GM19239 (cell line): ENCODE measurements at regions not wholly inside any gene's neighbourhood (a gene's known extent, or its start where the extent isn't known, plus 50 kb on each side); places are given as distances from the start of the nearest gene placed in this dataset.
"Not testable (repeated sequence)": the region's sequence is repeated elsewhere in the genome, so short reads cannot be mapped to it uniquely, and the experiment has no call there.

Experiments
- DNase-seq: peaks from one replicate; pipeline ENCODE4 v3.0.0; 2011; ENCODE audit warnings: low spot score; ENCODE audit not compliant: insufficient read length
- FAIRE-seq: peaks from 2 replicates; lab custom pipeline; 2011; peaks lifted over from hg19 to GRCh38; lab: Jason Lieb, UNC

DNA sequence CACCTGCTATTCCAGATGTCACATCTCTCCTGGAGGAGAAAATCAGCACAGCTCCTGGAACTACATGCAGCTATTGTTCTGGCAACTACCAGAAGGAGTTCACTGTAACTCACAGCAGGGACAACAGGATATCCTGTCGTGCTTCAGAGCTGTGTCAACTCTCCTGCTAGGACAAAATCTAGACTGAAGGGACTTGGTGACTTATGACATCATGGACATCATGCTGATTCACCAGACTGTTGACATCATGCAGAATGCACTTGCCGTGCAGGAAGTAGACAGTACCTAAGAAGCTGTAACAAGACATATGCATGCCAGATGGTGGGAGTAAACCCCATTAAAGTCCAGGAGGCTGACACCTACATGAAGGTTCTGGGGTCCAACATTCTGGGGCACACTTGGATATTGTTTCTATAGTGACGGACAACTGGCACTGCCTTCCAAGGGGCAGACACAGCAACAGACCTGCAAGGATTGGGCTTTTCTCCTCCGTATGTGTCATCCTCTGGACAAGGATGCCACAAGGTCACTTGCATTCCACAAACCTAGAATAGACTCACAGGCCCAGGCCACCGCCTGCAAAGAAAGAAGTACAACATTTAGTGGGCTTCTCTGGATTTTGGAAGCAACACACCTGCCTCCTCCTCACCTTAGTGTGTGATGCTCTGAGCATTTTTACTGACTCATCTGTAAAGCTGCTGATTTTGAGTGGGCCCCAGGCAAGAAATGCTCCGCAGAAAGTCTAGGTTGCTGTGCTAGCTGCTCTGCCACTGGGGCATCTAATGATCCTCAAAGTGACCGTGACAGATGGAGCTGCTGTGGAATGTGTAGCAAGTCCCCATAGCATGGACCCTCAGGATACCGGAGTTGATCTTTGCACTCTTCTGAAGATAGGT lies 249.2 kb downstream of the MATN1 start:
- DNase-seq, result no peak
- no peak for FAIRE-seq

DNA sequence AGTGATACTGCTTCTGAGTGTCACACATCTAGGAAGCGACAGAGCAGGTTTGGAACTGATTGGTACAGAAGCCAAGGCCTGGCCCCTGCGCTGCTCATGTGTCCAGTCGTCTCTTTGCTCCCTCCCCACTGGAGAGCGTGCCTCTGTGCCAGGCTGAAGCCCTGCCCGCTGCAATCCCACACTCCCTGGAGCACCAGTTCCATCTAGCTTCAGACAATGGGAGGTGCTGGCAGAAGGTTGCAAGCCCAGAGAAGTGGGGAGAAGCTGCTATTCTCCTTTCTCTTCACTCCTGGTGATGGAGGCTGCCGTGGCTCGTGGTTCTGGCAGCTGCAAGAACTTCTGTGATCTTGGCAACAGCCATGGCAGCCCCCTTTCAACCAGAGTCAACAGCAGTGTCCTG lies 250.9 kb downstream of the MATN1 start:
- no peak for DNase-seq
- FAIRE-seq, result no peak

DNA sequence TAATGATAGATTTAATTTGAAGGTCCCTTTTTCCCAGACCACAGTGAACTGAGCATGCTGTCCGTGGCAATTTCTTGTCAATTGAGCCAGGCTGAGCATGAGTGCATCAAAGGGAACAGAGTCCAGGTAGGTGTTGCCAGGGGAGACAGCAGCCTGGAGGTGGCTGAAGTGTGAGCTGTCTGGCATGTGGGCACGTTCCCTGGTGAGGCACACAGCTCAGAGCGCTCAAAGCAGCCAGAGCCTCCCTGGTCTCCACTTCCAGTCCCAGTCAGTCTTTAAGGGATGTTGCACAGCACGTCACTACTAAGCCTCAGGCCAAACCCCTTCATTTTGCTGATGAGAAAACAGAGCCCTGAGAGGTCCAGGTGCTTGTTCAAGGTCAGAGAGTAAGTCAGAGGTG lies 251.4 kb downstream of the MATN1 start:
- FAIRE-seq (no peak), DNase-seq (no peak)

- DNase-seq, result no peak
- FAIRE-seq, result no peak
Observed at GRCh38 chr1:30471307-30471706, 252.1 kb downstream of the MATN1 start.

DNA sequence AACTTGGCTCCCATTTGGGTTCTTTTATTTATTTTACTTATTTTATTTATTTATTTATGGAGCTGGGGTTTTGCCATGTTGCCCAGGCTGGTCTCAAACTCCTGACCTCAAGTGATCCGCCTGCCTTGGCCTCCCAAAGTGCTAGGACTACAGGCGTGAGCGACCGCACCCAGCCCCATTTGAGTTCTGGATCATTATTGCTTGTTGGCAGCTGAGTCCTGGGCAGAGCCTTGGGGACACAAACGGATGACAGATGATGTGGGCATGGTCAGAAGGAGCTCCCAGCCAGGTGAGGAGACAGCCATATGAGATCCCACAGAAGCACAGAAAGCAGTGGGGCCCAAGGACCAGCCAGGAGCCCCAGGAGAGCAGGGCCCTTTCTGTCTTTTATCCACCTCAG lies 254.0 kb downstream of the MATN1 start:
- no peak for FAIRE-seq

GRCh38 chr1:30467101-30467500 lies 256.3 kb downstream of the MATN1 start:
- FAIRE-seq (no peak), DNase-seq (no peak)

More for the DNA sequence above, 254.0 kb downstream of the MATN1 start:
- DNase-seq, result no peak

DNA sequence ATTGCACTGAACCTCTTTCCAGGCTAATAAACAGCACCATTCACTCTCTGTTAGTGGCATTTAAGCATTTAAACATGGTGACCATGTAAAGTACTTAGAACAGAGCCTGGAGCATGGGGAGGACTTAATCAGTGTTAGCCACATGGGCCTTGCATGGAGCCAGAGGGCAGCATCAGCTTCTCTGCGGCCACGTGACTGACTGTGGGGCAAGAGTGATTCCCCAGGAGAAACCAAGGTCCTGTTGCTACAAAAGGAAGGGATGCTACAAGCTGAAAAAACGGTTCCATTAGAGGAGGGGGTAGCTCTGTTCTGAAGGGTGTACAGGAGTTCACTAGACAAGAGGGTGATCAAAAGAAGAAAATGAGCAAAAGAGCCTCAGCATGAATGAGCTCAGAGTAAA lies 256.8 kb downstream of the MATN1 start:
- FAIRE-seq (no peak), DNase-seq (no peak)

- DNase-seq, result no peak
- no peak for FAIRE-seq
Observed at GRCh38 chr1:30466026-30466425, 257.4 kb downstream of the MATN1 start.

DNA sequence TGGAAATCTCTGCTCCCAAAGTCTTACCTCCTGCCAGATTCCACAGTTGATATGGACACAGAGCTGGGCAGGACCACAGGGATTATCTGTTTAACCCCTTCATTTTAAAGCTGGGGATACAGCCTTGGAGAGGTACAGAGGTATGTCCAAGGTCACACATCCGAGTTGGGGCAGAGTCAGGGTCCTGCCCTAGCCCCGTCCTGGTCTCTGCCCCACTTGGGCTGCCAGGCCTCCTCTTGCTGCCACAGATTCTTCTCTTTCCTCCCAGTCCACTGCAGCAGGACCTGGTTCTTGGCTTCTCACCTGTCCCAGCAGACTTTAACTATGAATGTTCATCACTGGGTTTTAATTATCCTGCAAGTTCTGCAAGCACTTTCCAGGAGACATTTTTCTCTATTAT lies 258.3 kb downstream of the MATN1 start:
- FAIRE-seq, result no peak

GRCh38 chr1:30464187-30464617 lies 259.2 kb downstream of the MATN1 start:
- FAIRE-seq (no peak), DNase-seq (no peak)

More for the DNA sequence above, 258.3 kb downstream of the MATN1 start:
- DNase-seq, result no peak

DNA sequence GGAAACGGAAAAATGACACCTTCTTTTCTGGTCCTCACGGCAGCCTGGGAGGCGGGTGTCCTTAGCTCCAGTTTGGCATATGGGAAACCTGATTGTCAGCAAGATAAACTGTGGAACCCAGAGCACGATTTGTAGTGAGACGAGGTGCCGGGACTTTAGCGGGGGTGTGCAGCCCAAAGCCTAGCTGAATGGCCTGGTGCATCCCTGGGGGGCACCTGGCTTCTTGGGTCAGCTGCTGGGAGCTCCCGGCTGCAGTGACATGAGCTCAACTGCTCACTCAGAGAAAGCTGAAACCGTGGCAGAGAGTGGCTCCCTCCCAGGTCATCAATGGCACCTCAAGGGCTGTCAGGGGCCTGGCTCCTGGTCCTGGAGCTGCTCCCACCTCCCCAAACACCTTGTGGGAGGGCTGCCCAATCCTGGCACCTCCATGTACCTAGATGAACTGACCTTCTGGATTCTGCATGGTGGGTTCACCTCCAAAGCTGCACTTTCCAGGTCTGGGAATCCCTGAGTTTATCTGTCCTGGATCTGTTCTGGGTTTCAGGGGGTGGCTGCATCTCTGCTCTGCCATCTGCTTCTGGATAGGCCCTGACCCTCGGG lies 260.5 kb downstream of the MATN1 start:
- FAIRE-seq (no peak), DNase-seq (no peak)

GRCh38 chr1:30462166-30462565 lies 261.2 kb downstream of the MATN1 start:
- no peak for FAIRE-seq

GRCh38 chr1:30461640-30462039 lies 261.7 kb downstream of the MATN1 start:
- FAIRE-seq, result no peak
- DNase-seq, result no peak

More at GRCh38 chr1:30462166-30462565, 261.2 kb downstream of the MATN1 start:
- DNase-seq, result no peak

GRCh38 chr1:30460661-30461060 lies 262.7 kb downstream of the MATN1 start:
- FAIRE-seq, result no peak
- DNase-seq, result no peak

GRCh38 chr1:30458730-30459485 lies 264.5 kb downstream of the MATN1 start:
- FAIRE-seq, DNase-seq: not testable (repeated sequence)

DNA sequence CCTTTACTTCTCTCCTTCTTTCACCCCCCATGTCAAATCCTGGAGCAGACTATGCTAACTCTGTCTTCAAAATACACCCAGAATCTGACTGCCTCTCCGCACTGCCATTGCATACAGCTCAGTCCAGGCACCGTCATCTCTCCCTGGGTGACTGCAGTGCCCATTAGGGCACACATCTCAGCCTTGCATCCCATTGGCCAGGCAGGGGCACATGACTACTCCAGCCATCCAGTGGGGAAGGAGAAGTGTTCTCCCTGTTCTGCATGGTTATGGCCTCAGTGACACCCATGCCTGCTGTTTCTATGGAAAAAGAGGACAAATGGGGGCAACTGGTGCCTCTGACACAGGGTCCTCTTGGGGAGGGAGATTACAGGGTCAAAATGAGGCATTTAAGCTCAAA lies 270.5 kb downstream of the MATN1 start:
- DNase-seq, result no peak
- no peak for FAIRE-seq

GRCh38 chr1:30452170-30452569 lies 271.2 kb downstream of the MATN1 start:
- no peak for FAIRE-seq
- no peak for DNase-seq

DNA sequence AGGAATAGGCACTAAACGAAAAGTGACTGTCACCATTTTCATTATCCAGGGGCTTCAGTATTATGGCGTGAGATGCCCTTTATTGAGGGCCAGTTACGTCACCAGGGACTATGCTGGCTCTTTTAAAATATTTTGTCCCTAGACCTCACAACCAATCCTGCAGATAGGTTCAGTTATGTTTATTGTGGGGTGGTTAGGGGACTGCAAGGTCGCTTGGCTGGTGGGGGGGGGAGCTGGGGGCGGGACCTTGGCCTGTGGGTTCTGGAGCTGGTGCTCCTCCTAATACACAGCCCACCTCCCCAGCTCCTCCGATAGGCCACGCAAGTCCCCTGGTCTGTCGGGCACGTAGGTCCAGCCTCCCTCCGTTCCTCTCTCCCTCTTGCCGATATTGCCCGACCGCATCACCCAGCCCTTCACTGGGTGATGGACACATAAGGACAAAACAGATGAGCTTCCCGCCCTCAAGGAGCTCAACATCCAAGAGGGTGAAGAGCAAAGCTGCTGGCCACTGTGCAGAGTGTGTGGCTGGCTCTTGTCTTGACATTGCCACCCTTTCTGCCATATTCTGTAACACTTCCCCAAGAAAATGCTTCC lies 271.8 kb downstream of the MATN1 start:
- no peak for FAIRE-seq

GRCh38 chr1:30450818-30451233 lies 272.6 kb downstream of the MATN1 start:
- no peak for FAIRE-seq
- DNase-seq, result no peak

More for the DNA sequence above, 271.8 kb downstream of the MATN1 start:
- DNase-seq, result no peak

DNA sequence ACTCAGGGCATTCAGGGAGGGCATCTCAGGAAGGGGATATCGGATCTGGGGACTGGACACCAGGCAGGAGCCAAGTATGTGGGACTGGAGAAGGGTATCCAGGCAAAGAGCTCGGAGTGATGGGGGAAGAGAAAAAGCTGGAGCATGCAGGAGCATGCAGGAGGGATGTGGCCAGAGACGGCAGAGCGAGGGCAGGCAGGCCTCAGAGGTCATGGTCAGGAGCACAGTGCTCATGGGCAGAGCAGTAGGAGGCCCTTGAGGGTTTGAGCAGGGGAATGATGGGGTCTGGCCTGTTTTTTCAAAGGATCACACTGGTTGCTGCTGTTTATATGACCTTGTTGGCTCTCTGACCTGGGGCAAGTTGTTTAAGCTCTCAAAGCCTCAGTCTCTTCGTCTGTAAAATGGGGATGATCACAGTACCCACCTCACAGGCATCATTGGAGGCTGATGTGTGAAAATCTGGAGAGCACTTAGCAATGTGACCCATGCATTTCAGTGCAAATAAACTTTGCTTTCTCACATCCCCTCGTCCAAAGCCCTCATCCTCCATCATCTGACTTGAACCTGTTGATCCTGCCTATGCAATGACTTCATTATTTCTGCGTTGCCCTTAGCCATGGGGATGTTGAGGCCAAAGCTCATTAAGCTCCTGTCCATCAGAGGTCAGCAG lies 273.1 kb downstream of the MATN1 start:
- no peak for FAIRE-seq

More for the DNA sequence above, 273.1 kb downstream of the MATN1 start:
- DNase-seq, result no peak
